SK-N-SH (cell line): ENCODE measurements at regions not wholly inside any gene's neighbourhood (a gene's known extent, or its start where the extent isn't known, plus 50 kb on each side); places are given as distances from the start of the nearest gene placed in this dataset.

Experiments
- CTCF ChIA-PET: fragments of 300-600, 350-600 bp; formaldehyde crosslinking; extraction: SDS; loops from one replicate; lab custom pipeline; 2021; lab: Yijun Ruan, JAX
- POLR2A ChIA-PET: fragments of 350-600 bp; sonication (Branson Sonifier 250); formaldehyde crosslinking; extraction: SDS; loops from one replicate; lab custom pipeline; 2020; ENCODE audit warnings: antibody characterized with exemption, inconsistent platforms; lab: Yijun Ruan, JAX
- DNase-seq: peaks from one replicate; pipeline ENCODE4 v3.0.0; 2012
- H2AFZ ChIP-seq: fragments of 200-600 bp; sonication (generic); 2 replicates; pipeline ENCODE4 v1.8.1; 2016; ENCODE audit warnings: antibody characterized with exemption, mild to moderate bottlenecking, low read depth
- H3F3A ChIP-seq: fragments of 200-600 bp; sonication (generic); replicated peaks from 2 replicates; pipeline ENCODE3; 2016; ENCODE audit warnings: antibody characterized with exemption, mild to moderate bottlenecking; ENCODE audit not compliant: insufficient read depth
- H3K27ac ChIP-seq, 2 experiments: fragments of 200-500 bp in 1 of 2; fragments of 200-600 bp in 1 of 2; sonication (Bioruptor generic) in 1 of 2; sonication (generic), shearing (Covaris generic) in 1 of 2; 2 replicates each; pipeline versions ENCODE4 v1.5.1 to v1.6.1; 2014 to 2016; ENCODE audit warnings: low read depth in 2 of 2, inconsistent platforms in 1 of 2, low read length in 1 of 2, mild to moderate bottlenecking in 1 of 2, mixed read lengths in 1 of 2
- H3K27me3 ChIP-seq: fragments of 200-600 bp; sonication (generic), shearing (Covaris generic); 2 replicates; pipeline ENCODE4 v1.6.1; 2016; ENCODE audit warnings: mixed run types; ENCODE audit not compliant: insufficient read depth
- H3K36me3 ChIP-seq, 2 experiments: fragments of 200-500 bp in 1 of 2; fragments of 200-600 bp in 1 of 2; sonication (Bioruptor generic) in 1 of 2; sonication (generic) in 1 of 2; replicated peaks in 1 of 2; 2 replicates each; pipeline versions ENCODE3 to v1.5.1; 2014 to 2016; ENCODE audit warnings: low read length in 1 of 2, mild to moderate bottlenecking in 1 of 2; ENCODE audit not compliant: insufficient read depth in 2 of 2, control insufficient read depth in 1 of 2
- H3K4me1 ChIP-seq, 2 experiments: fragments of 200-500 bp in 1 of 2; fragments of 200-600 bp in 1 of 2; sonication (Bioruptor generic) in 1 of 2; sonication (generic), shearing (Covaris generic) in 1 of 2; 2 replicates each; pipeline versions ENCODE4 v1.5.1 to v1.6.1; 2014 to 2016; ENCODE audit warnings: low read depth in 1 of 2, low read length in 1 of 2, mixed run types in 1 of 2; ENCODE audit not compliant: insufficient read depth in 2 of 2, control insufficient read depth in 1 of 2
- H3K4me2 ChIP-seq: fragments of 200-600 bp; sonication (generic), shearing (Covaris generic); 2 replicates; pipeline ENCODE4 v1.6.1; 2017; ENCODE audit warnings: mixed run types
- H3K4me3 ChIP-seq, 2 experiments: fragments of 200-500 bp in 1 of 2; fragments of 200-600 bp in 1 of 2; sonication (Bioruptor generic) in 1 of 2; sonication (generic), shearing (Covaris generic) in 1 of 2; 2 replicates each; pipeline versions ENCODE4 v1.5.1 to v1.8.1; 2014 to 2016; ENCODE audit warnings: low read depth in 2 of 2, inconsistent platforms in 1 of 2, low read length in 1 of 2, mild to moderate bottlenecking in 1 of 2, mixed read lengths in 1 of 2, moderate library complexity in 1 of 2
- H3K79me2 ChIP-seq: fragments of 200-600 bp; sonication (generic); 2 replicates; pipeline ENCODE4 v1.8.1; 2017; ENCODE audit warnings: mild to moderate bottlenecking; ENCODE audit not compliant: insufficient read depth
- H3K9ac ChIP-seq: fragments of 200-600 bp; sonication (generic); 2 replicates; pipeline ENCODE4 v1.6.1; 2017; ENCODE audit warnings: mixed run types
- H3K9me2 ChIP-seq: fragments of 200-600 bp; sonication (generic); 2 replicates; pipeline ENCODE4 v1.6.1; 2017; ENCODE audit warnings: mixed run types
- H3K9me3 ChIP-seq: fragments of 200-600 bp; sonication (generic); 2 replicates; pipeline ENCODE4 v1.6.1; 2017; ENCODE audit warnings: mixed run types, mild to moderate bottlenecking, moderate library complexity
- H4K20me1 ChIP-seq: fragments of 200-600 bp; sonication (generic); 2 replicates; pipeline ENCODE4 v1.6.1; 2017; ENCODE audit warnings: mild to moderate bottlenecking, mixed run types; ENCODE audit not compliant: insufficient read depth
- ELF1 ChIP-seq: IDR thresholded peaks from 2 replicates; pipeline ENCODE4 v1.4.0; 2012
- FOSL2 ChIP-seq: IDR thresholded peaks from 2 replicates; pipeline ENCODE4 v1.4.0; 2012; ENCODE audit warnings: low read depth, mild to moderate bottlenecking, moderate library complexity, borderline replicate concordance
- FOXJ3 ChIP-seq: sonication (generic); formaldehyde crosslinking; IDR thresholded peaks from 2 replicates; pipeline ENCODE4 v1.5.1; 2020; ENCODE audit warnings: mild to moderate bottlenecking, missing genetic modification reagents
- MXI1 ChIP-seq: IDR thresholded peaks from 2 replicates; pipeline ENCODE4 v1.6.1; 2012; ENCODE audit warnings: mild to moderate bottlenecking, low read depth, low read length, improper control_type of control experiment
- NFIC ChIP-seq: IDR thresholded peaks from 2 replicates; pipeline ENCODE4 v1.4.0; 2012; ENCODE audit warnings: borderline replicate concordance
- TAF1 ChIP-seq: IDR thresholded peaks from 2 replicates; pipeline ENCODE4 v1.6.1; 2012; ENCODE audit warnings: low read depth, mild to moderate bottlenecking, low read length, moderate library complexity, borderline replicate concordance
- TCF12 ChIP-seq: IDR thresholded peaks from 2 replicates; pipeline ENCODE4 v1.4.0; 2012
- TEAD4 ChIP-seq: IDR thresholded peaks from 2 replicates; pipeline ENCODE4 v1.4.0; 2012; ENCODE audit warnings: mild to moderate bottlenecking, borderline replicate concordance; ENCODE audit not compliant: insufficient read depth
- WGBS: methylation state at CpG from one replicate; pipeline ENCODE4 v1.1.6; 2017; ENCODE audit warnings: low lambda C conversion rate; 5-methylcytosine and 5-hydroxymethylcytosine counted together
- TF ChIP-seq, protein P1 (sequence below): IDR thresholded peaks from 2 replicates; pipeline ENCODE4 v1.6.1; 2012; ENCODE audit warnings: mild to moderate bottlenecking, low read depth, low read length, moderate library complexity
- TF ChIP-seq, protein P2 (sequence below): IDR thresholded peaks from 2 replicates; pipeline ENCODE4 v1.4.0; 2012; ENCODE audit warnings: low read depth, borderline replicate concordance
- TF ChIP-seq, protein P3 (sequence below): IDR thresholded peaks from 2 replicates; pipeline ENCODE4; 2012

DNA sequence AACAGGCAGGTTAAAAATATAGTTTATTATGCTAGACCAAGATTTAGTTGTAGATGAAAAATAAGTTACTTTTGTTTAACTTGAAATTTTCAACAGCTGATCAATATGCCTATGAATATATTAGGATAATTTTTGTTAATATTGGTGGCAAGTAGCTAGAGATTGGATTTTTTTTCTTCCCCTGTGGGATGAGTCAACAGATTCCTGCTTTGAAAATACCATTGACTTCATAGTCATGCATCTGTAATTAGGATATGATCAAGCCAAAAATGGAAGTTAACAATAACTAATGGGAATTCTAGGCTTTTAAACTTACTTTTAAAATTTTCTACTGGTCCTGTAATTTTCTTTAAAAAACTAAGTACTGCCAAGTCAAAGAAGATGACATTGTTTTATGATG lies 211.7 kb downstream of the ZIC1 start (continued):
- TF ChIP-seq, protein P1, sequence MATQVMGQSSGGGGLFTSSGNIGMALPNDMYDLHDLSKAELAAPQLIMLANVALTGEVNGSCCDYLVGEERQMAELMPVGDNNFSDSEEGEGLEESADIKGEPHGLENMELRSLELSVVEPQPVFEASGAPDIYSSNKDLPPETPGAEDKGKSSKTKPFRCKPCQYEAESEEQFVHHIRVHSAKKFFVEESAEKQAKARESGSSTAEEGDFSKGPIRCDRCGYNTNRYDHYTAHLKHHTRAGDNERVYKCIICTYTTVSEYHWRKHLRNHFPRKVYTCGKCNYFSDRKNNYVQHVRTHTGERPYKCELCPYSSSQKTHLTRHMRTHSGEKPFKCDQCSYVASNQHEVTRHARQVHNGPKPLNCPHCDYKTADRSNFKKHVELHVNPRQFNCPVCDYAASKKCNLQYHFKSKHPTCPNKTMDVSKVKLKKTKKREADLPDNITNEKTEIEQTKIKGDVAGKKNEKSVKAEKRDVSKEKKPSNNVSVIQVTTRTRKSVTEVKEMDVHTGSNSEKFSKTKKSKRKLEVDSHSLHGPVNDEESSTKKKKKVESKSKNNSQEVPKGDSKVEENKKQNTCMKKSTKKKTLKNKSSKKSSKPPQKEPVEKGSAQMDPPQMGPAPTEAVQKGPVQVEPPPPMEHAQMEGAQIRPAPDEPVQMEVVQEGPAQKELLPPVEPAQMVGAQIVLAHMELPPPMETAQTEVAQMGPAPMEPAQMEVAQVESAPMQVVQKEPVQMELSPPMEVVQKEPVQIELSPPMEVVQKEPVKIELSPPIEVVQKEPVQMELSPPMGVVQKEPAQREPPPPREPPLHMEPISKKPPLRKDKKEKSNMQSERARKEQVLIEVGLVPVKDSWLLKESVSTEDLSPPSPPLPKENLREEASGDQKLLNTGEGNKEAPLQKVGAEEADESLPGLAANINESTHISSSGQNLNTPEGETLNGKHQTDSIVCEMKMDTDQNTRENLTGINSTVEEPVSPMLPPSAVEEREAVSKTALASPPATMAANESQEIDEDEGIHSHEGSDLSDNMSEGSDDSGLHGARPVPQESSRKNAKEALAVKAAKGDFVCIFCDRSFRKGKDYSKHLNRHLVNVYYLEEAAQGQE = no peak
- TF ChIP-seq NFIC = no peak
- no peak for TF ChIP-seq TCF12
- TF ChIP-seq, protein P2, sequence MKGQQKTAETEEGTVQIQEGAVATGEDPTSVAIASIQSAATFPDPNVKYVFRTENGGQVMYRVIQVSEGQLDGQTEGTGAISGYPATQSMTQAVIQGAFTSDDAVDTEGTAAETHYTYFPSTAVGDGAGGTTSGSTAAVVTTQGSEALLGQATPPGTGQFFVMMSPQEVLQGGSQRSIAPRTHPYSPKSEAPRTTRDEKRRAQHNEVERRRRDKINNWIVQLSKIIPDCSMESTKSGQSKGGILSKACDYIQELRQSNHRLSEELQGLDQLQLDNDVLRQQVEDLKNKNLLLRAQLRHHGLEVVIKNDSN = no peak
- no peak for TF ChIP-seq MXI1
- TF ChIP-seq, protein P3, sequence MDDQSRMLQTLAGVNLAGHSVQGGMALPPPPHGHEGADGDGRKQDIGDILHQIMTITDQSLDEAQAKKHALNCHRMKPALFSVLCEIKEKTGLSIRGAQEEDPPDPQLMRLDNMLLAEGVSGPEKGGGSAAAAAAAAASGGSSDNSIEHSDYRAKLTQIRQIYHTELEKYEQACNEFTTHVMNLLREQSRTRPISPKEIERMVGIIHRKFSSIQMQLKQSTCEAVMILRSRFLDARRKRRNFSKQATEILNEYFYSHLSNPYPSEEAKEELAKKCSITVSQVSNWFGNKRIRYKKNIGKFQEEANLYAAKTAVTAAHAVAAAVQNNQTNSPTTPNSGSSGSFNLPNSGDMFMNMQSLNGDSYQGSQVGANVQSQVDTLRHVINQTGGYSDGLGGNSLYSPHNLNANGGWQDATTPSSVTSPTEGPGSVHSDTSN = no peak
- no peak for TF ChIP-seq FOSL2
- no peak for TF ChIP-seq TAF1
- no peak for TF ChIP-seq TEAD4

DNA sequence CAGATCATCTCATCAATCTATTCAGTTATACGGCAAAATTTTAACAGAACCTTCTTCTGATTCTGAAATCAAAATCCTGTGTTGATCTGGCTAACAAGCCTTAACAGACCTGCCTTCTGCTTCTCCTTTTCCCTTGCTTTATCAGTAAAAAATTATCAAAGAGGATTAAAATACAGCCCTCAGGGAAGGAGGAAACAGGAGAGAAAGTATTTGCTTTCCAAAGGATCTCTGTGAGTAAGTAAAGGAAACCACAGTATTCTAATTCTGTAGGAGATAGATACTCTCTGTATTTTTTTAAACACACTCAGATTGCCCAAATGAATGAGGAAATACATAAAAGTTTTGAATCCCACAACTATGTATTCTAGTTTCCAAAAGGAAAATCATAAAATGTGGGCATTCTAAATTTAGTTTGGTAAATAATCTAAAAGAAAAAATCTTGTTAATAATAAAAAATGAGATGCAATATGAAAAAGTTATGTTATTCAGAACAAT lies 221.8 kb downstream of the ZIC1 start:
- H3K36me3 ChIP-seq = no peaks in the 10 kb centered on the region
- no peaks in the 10 kb centered on the region for H3K79me2 ChIP-seq
- H3K9me2 ChIP-seq = no peaks in the 10 kb centered on the region
- H3K4me2 ChIP-seq = no peak overlapping the region
- H3K9me3 ChIP-seq = no peaks in the 10 kb centered on the region
- no peaks in the 10 kb centered on the region for H3F3A ChIP-seq
- no peak for DNase-seq
- no peak overlapping the region for H3K27ac ChIP-seq
- H2AFZ ChIP-seq = no peak overlapping the region
- no peaks in the 10 kb centered on the region for H4K20me1 ChIP-seq
- CTCF ChIA-PET = interaction anchor here (0.6 kb wide), 1 partner anchor 12 kb away, joined by 3 read pairs; no protein-coding TSS in a partner anchor
- TF ChIP-seq FOXJ3 = no peak
- TF ChIP-seq ELF1 = no peak
- TF ChIP-seq, protein P1 = no peak
- H3K27me3 ChIP-seq = no peaks in the 10 kb centered on the region
- POLR2A ChIA-PET = no interaction called here
- no peaks in the 10 kb centered on the region for H3K4me1 ChIP-seq
- H3K9ac ChIP-seq = no peak overlapping the region
- 89% methylated on average over 1 of the region's 1 CpG for WGBS
- H3K4me3 ChIP-seq = no peak overlapping the region
